GM12891 (cell line): ENCODE measurements at regions not wholly inside any gene's neighbourhood (a gene's known extent, or its start where the extent isn't known, plus 50 kb on each side); places are given as distances from the start of the nearest gene placed in this dataset.

Experiments
- POLR2A ChIP-seq: IDR thresholded peaks from 2 replicates; pipeline ENCODE4 v1.6.1; 2011; ENCODE audit warnings: low read depth, low read length, control low read depth
- POLR2AphosphoS5 ChIP-seq: IDR thresholded peaks from 2 replicates; pipeline ENCODE4 v1.6.1; 2011; ENCODE audit warnings: low read depth, low read length, control low read depth
- POU2F2 ChIP-seq: IDR thresholded peaks from 2 replicates; pipeline ENCODE4 v1.6.1; 2011; ENCODE audit warnings: low read depth, mild to moderate bottlenecking, control low read depth, low read length, moderate library complexity
- SPI1 ChIP-seq: IDR thresholded peaks from 2 replicates; pipeline ENCODE4 v1.6.1; 2011; ENCODE audit warnings: low read depth, low read length, control low read depth

DNA sequence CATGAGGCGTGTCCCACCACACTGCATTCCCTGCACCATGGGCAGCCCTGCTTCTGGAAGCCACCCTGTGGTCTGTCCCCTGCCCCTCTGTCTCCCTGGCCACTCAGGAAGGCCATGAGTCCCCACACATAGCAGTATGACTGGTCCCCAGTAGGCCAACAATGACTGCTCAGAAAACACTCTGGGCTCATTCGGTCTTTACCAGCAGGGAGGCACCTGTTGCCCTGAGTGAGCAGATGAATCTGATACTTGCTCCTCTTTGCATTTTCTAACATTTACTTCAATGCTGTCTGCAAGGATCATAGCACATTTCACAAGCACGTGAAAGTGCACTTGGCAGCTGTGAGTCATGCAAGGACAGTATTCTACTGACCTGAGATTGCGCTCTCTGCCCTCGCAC, 365.4 kb upstream of the IRX1 start:
- TF ChIP-seq POLR2A (no peak), POLR2AphosphoS5 (no peak), SPI1 (no peak), POU2F2 (no peak)
